GM19328 (cell line): ENCODE measurements at regions not wholly inside any gene's neighbourhood (a gene's known extent, or its start where the extent isn't known, plus 50 kb on each side); places are given as distances from the start of the nearest gene placed in this dataset.
"Not testable (repeated sequence)": the region's sequence is repeated elsewhere in the genome, so short reads cannot be mapped to it uniquely, and the experiment has no call there.

Experiments used
- ATAC-seq: cut with Tn5 transposase; IDR thresholded peaks from one replicate; pipeline ENCODE4 v1.9.1; 2021; ENCODE audit warnings: mild to moderate bottlenecking, moderate library complexity; ENCODE audit not compliant: unreplicated experiment

- no peak for ATAC-seq
These were observed 184.5 kb upstream of the FBN2 start for GRCh38 chr5:128722551-128722950.

DNA sequence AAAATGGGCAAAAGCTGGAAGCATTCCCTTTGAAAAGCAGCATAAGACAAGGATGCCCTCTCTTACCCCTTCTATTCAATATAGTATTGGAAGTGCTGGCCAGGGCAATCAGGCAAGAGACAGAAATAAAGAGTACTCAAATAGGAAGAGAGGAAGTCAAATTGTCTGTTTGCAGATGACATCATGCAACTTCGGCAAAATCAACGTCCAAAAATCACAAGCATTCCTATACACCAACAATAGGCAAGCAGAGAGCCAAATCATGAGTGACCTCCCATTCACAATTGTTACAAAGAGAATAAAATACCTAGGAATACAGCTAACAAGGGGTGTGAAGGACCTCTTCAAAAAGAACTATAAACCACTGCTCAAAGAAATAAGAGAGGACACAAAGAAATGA, 192.0 kb upstream of the FBN2 start:
- not testable (repeated sequence) for ATAC-seq

DNA sequence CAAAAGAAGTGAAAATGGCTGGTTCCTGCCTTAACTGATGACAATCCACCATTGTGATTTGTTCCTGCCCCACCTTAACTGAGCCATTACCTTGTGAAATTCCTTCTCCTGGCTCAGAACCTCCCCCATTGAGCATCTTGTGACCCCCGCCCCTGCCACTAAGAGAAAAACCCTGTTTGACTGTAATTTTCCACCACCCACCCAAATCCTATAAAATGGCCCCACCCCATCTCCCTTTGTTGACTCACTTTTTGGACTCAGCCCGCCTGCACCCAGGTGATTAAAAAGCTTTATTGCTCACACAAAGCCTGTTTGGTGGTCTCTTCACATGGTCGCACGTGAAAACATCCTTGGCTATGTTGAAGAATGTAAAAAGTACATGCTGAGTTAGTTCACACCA, 197.6 kb upstream of the FBN2 start:
- ATAC-seq = not testable (repeated sequence)

DNA sequence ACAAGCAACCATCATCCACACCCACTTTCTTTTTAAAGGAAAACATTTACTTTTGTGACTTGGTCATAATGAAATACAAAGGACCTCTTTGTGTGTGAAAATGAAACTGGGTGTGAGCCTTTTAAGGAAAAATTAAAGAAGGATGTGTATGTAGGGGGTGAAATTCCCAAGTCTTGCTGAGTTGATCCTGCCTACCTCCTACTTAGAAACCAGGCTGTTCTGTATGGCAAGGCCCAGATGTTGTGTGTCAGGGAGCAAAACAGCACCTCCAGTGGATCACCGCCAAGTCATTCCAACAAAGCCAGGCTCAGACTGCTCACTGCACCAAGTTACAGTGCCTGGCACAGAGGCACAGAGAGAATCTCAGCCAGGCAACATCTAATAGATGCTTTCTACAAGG, 198.5 kb upstream of the FBN2 start:
- ATAC-seq = no peak

DNA sequence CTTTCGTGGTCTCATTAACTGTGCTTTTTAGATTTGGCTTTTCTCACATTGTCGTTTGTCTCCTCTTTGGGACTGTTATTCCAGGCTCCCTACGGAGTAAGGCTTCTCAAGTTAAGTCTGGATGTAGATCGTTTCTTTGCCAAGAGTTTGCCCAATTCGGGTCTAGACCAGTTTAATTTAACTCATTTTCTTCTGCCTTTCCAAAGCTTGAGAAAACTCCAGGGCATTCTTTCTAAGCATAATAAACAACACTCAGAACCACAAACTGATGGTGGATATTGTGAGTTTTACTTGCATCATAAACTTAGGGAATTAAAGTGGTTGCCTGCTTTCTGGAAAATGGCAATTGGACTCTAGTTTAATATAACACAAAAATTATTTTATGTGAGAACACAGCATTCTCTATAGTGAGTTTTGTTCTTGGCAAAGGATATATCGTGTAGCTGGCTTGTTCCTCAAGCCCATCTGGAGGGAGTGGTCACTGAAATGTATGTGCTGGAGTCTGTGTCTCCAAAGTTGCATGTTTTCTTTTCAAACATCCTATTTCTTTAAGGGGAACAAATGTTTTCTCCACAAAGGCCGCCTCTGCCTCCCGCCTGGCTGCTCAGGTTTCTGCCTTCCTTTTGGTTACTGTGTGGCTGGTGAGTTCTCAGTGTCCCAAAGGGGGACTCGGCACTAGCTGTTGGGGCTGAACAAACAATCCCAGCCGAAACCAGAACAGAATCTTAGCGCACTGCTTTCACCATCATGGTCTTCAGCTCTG, 211.3 kb upstream of the FBN2 start:
- no peak for ATAC-seq

DNA sequence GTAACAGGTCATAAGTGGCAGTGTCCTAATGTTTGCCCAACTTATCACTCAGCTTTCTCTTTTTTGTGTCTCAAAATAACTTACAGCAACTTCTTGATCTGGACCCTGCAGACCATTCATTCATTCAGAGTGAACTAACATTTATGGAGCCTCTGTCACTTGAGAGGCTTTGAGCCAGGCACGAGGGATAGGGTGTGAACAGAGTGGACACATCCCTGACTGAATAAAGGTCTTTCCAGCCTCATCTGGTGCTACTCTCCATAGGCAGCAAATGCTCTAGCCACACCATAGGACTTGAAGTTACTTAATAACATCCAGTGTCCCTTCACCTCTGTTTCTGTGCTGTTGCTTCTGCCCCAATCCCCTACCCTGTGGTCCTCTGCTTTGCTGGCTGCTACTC, 212.1 kb upstream of the FBN2 start:
- ATAC-seq = no peak

- no peak for ATAC-seq
These were observed 207.9 kb upstream of the SLC27A6 start for GRCh38 chr5:128757196-128757959.

GRCh38 chr5:128762661-128763306, 202.5 kb upstream of the SLC27A6 start:
- ATAC-seq = no peak

DNA sequence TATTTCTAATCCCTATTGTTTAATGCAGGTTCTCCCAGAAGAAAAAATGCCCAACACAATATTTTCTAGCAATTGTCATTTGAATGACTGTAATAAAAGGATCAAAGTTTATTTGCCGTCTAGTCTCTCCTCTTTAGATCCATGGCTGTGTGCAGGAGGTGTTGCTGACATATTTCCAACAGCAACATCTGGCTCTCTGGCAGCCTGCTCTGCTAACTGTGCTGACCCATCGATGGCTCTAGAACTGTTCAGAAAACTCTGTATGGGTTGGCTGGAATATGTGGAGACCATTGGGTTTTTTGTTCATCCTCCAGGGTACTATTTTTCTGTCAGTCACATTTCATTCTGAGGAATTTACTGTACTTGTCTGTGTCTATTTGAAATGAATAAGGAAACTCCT, 202.0 kb upstream of the SLC27A6 start:
- no peak for ATAC-seq

- no peak for ATAC-seq
These were observed 200.5 kb upstream of the SLC27A6 start for GRCh38 chr5:128764601-128765310.

- ATAC-seq = no peak
These were observed 199.7 kb upstream of the SLC27A6 start for GRCh38 chr5:128765448-128766061.

- ATAC-seq = no peak
These were observed 198.9 kb upstream of the SLC27A6 start for GRCh38 chr5:128766406-128766805.

DNA sequence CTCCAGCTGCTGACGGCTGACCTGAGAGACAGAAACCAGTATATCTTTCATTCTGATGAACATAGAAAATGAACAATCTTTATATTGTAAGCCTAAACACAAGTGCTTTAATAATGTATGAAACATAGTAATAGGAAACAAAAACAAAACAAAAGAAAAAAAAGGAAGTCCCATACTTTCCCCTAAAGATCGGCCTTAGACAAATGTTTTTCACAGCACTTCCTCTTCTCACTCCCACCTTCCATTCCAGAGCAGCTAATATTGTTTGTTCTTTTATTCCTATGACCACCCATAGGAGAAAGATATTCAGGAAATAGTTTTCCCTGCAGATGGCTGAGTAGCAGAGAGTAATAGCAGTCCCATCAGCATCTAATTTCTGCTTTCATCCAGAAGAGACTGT, 194.4 kb upstream of the SLC27A6 start:
- no peak for ATAC-seq

- ATAC-seq = no peak
These were observed 192.9 kb upstream of the SLC27A6 start for GRCh38 chr5:128772356-128772755.

- ATAC-seq = no peak
These were observed 191.9 kb upstream of the SLC27A6 start for GRCh38 chr5:128773378-128773777.

DNA sequence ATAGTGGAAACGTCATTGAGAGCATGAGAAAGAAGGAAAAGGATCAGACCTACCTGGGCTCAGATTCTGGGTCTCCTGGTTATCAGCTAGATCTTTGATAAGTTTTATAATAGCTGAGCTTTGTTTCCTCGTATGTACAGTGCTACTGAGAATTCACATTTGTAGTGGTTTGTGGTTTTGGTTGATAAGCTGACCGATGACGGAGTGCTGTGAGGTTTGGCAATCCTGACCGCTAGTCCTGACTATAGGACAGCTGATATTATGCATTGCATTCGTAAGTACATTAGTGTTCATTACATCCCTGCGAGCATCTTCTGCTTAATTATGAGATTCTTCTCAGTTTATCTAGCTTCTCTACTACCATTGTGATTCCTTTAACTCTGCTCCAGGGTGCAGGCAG, 190.7 kb upstream of the SLC27A6 start:
- no peak for ATAC-seq

DNA sequence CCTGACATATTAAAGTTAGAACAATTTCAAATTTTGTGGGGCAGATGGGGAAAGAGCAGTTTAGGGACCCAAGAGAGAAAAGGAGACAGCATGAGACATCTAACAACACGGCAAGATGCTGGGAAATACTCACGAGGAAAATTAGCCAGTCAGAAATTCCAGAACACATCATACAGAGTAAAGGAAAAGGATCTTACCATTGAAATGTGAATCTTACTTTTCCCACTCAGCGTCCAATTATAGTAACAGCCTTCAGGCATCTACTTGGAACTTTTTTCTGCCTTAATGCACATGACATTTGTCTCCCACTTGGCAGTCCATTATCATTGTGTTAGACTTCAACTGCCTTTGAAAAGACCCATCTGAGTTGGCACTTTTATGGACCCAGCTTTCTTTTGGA, 189.7 kb upstream of the SLC27A6 start:
- no peak for ATAC-seq

- ATAC-seq = no peak
These were observed 188.2 kb upstream of the SLC27A6 start for GRCh38 chr5:128777052-128777451.

- ATAC-seq = no peak
These were observed 186.8 kb upstream of the SLC27A6 start for GRCh38 chr5:128778474-128778873.

DNA sequence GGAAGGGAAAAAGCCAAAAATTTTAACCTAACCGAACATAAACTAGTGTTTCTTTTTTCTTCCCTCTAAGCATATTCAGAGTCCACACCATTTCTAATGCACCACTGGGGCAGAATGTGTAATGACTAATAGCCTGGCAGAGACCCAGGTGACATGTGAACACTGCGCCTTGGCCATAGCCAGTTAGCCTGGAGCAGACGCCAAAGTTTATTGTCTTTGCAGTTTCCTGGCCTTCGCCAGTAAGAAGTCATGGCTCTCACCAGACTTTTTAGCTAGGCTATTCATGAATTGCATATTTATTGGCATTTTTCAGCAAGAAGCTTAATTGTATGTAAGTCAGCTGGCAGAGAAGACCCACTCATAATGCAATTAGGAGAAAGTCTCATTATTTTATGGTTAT, 182.8 kb upstream of the SLC27A6 start:
- ATAC-seq = no peak

- no peak for ATAC-seq
These were observed 180.6 kb upstream of the SLC27A6 start for GRCh38 chr5:128784726-128785125.
